ENCODE measurements at regions not wholly inside any gene's neighbourhood (a gene's known extent, or its start where the extent isn't known, plus 50 kb on each side); places are given as distances from the start of the nearest gene placed in this dataset.
"Not testable (repeated sequence)": the region's sequence is repeated elsewhere in the genome, so short reads cannot be mapped to it uniquely, and the experiment has no call there.

- no peak for DNase-seq (ENCODE audit: low spot score)
These were observed 97.3 kb upstream of the DPT start for GRCh38 chr1:168826269-168826668.

- no peak for DNase-seq (ENCODE audit: low spot score)
These were observed 98.6 kb upstream of the DPT start for GRCh38 chr1:168827557-168827956.

GRCh38 chr1:168829876-168830275 is 100.9 kb upstream of the DPT start:
- DNase-seq (ENCODE audit: low spot score): no peak

- no peak for DNase-seq (ENCODE audit: low spot score)
These were observed 101.6 kb upstream of the DPT start for GRCh38 chr1:168830562-168830961.

GRCh38 chr1:168832661-168833060 is 103.7 kb upstream of the DPT start:
- no peak for DNase-seq (ENCODE audit: low spot score)

- DNase-seq (ENCODE audit: low spot score): no peak
These were observed 104.4 kb upstream of the DPT start for GRCh38 chr1:168833362-168833761.

DNA sequence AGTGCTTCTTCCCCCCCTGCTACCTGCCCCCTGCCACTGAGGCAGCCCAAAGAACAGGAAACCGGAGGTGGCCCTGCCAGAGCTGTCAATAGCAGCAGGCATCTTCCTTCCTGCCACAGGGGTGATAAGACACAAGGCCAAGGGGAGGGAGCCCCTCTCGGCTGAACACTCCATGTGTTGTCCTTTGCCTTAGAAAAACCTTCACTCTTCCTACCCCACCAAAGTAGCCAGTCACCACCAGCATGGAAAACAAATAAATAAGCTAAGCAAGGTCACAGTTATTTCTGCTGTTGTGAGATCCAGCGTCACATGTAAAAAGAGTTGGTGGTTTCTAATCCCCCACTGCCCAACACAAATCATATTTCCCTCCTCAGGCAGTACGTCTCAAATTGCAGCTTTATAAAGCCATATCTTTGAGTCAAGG is 104.8 kb upstream of the DPT start:
- DNase-seq (ENCODE audit: low spot score): no peak

DNA sequence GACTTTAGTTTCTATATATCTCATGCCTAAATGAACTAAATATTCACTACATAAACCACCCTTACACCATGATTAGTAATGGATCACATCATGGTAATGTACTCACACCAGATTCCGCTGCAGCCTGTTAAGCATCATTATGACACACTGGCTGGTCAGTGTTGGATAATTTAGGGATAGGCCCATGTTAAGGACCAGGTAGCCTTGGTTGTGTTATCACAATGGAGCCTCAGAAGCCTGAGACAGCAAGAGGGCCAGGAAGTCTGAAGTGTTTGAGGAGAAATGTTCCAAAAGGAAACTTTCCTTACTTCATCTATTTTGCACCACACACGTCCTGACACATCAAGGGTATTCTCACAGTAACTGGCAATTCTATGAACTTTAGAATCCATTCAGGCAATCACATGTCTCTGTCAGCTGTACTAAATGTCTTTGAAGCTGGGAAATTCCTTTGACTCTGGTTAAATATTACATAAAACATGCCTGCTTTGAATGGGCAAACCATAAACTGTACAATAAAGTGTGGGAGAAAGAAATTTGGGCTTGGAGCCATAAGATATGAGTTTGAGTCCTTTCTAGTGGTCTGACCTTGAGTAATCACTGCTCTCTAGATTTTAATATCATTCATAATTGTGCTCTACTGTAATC is 105.3 kb upstream of the DPT start:
- peak; percentile 20 for DNase-seq (ENCODE audit: low spot score)

- no peak for DNase-seq (ENCODE audit: low spot score)
These were observed 106.2 kb upstream of the DPT start for GRCh38 chr1:168835176-168835575.

GRCh38 chr1:168835791-168836190 is 106.8 kb upstream of the DPT start:
- no peak for DNase-seq (ENCODE audit: low spot score)

DNA sequence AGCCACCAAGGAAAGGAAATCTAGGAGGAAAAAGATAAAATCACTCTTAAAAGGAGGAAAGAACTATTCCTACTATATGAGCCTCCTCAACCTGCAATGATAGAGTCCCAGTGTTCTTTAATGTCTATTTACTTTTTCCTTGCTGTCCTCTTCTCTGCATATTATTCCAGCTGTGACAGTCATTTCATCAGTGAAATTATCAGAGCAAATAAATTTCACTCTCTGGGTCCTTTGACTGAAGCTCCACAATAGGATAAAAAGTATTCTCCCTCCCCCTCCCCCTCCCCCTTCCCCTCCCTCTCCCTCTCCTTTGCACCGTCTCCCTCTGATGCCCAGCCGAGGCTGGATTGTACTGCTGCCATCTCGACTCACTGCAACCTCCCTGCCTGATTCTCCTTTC is 107.5 kb upstream of the DPT start:
- no peak for DNase-seq (ENCODE audit: low spot score)

DNA sequence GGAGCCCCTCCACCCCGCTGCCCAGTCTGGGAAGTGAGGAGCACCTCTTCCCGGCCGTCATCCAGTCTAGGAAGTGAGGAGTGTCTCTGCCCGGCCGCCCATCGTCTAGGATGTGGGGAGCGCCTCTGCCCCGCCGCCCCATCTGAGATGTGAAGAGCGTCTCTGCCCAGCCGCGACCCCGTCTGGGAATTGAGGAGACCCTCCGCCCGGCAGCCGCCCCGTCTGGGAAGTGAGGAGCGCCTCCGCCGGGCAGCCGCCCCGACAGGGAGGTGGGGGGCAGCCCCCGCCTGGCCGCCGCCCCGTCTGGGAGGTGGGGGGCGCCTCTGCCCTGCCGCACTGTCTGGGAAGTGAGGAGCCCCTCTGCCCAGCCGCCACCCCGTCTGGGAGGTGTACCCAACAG is 108.2 kb upstream of the DPT start:
- DNase-seq (ENCODE audit: low spot score): not testable (repeated sequence)

- DNase-seq (ENCODE audit: low spot score): no peak
These were observed 113.3 kb upstream of the DPT start for GRCh38 chr1:168842306-168842705.

DNA sequence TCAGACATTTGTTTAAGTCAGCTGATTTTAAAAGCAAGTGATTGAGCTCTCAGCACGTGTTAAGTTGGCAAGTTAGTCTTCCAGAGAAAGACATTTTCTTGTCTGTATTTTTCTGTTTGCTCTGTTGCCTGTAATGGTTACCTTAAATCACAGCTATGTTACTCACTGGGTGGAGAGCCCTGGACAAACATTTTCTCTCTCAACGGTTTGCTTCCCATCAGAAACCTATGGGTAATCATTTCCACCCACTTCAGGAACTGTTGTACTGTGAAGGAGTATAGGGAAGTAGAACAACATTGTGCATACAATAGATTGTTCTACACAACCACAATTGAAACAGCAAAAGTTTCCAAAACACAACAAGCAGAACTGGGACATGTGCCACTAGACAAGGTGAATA is 113.9 kb upstream of the DPT start:
- DNase-seq (ENCODE audit: low spot score): no peak

DNA sequence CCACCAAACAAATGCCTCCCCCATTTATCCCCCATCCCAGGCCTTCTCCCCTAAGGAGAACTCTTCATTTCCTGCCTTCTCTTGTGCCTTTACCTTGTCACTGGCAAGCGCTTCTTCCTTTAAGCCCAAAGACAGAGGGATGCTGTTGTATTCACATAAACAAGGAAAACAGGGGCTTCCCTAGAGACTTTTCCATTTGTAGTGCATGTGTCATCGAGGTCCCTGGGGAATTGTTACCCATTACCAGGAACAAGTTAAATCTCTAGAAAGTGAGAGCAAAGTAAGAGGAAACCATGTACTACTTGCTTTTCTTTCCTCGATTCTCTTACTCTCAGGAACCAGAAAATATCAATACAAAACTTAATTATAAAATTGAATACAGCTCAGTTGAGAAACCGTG is 114.4 kb upstream of the DPT start:
- no peak for DNase-seq (ENCODE audit: low spot score)

GRCh38 chr1:168843950-168844349 is 114.9 kb upstream of the DPT start:
- DNase-seq (ENCODE audit: low spot score): no peak

- DNase-seq (ENCODE audit: low spot score): no peak
These were observed 116.1 kb upstream of the DPT start for GRCh38 chr1:168845140-168845539.

DNA sequence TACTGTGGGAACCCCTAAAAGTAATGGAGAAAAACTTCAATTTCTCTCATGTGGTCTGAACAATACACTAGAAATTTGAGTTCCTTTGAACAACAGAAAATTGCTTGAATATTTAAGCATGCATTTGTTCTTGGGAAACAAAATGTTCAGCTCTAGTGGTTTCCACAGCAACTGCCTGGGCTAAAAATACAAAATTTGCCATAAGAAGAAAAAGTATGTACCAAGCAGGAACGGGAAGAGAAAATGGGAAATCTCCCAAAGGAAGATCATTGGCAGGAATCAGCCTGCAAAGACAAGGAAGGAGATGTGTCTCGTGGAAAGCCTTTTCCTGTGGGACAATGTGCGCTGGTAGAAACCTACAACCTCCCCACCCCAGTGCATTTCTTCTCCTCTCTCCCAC is 119.0 kb upstream of the DPT start:
- no peak for DNase-seq (ENCODE audit: low spot score)

DNA sequence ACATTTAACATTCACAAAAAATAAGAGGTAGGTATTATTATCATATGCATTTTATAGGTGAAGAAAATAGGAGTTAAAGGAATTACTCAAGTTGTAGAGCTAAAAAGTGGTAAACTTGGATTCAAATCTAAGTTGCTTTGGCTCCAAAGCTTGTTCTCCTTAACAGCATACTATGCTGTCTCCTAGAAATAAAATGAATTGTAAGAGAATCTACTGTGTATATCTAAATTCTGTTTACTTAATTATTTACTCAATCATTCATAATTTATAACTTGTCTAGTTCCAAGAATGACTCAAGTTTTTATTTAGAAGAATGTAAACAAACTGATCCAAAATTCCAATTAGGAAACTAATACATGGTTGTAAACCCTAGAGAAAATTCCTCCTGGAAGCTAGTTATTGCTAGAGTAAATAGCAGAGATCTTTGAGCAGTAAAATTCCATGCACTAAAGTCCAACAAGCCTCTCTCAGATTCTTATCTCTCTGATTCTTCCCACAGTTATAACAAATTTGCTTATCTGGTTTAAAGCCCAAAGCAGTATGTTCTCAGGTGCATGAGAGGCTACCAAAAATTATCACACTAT is 132.5 kb upstream of the DPT start:
- DNase-seq (ENCODE audit: low spot score): no peak

GRCh38 chr1:168863772-168864171 is 134.8 kb upstream of the DPT start:
- DNase-seq (ENCODE audit: low spot score): no peak

GRCh38 chr1:168864266-168864665 is 135.3 kb upstream of the DPT start:
- DNase-seq (ENCODE audit: low spot score): no peak

- DNase-seq (ENCODE audit: low spot score): no peak
These were observed 137.0 kb upstream of the DPT start for GRCh38 chr1:168865850-168866620.

DNA sequence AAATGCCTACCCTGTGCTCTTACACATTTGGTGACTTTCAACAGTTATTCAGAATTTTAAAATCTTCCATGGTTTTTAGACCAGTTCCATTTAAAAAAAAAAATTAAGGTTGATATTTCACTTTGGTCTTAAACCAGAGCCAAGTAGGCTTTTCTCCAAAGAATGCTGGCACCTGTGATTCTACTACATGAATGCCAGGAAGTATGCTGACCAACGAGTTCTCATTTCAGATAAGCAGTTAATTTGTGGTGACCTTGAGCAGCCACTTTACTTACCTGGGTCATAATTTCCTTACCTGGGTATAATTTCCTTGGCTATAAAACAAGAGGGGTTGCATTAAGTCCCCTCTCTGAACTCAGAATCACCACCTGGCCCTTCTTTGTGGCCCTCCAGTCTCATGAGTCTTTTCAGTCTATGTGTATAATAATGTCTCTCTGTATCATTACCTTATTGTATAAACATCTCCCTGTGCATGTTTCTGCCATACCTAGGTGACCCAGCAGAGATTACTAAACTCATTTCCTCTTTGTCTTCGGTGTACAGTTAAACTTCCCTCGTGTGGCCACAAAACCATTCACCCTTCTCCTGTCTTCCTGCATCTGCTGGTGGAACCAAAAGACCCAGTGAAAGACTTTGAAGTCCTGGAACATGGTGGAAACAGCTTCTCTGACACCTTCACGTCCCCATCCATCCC is 139.1 kb upstream of the DPT start:
- no peak for DNase-seq (ENCODE audit: low spot score)
